HG03571 (cell line): ENCODE measurements at regions not wholly inside any gene's neighbourhood (a gene's known extent, or its start where the extent isn't known, plus 50 kb on each side); places are given as distances from the start of the nearest gene placed in this dataset.
"Not testable (repeated sequence)": the region's sequence is repeated elsewhere in the genome, so short reads cannot be mapped to it uniquely, and the experiment has no call there.

Experiments used
- ATAC-seq: cut with Tn5 transposase; IDR thresholded peaks from one replicate; pipeline ENCODE4 v1.9.1; 2021; ENCODE audit not compliant: unreplicated experiment

GRCh38 chr10:63915240-63915639 is 394.0 kb downstream of the REEP3 start:
- no peak for ATAC-seq

GRCh38 chr10:63917363-63917762 is 396.2 kb downstream of the REEP3 start:
- ATAC-seq: no peak

- no peak for ATAC-seq
These were observed 398.5 kb downstream of the REEP3 start for GRCh38 chr10:63919575-63920279.

- no peak for ATAC-seq
These were observed 399.7 kb downstream of the REEP3 start for GRCh38 chr10:63920926-63921325.

GRCh38 chr10:63921908-63922467 is 400.8 kb downstream of the REEP3 start:
- no peak for ATAC-seq

- no peak for ATAC-seq
These were observed 401.5 kb downstream of the REEP3 start for GRCh38 chr10:63922468-63923284.

- no peak for ATAC-seq
These were observed 408.7 kb downstream of the REEP3 start for GRCh38 chr10:63929831-63930467.

- ATAC-seq: no peak
These were observed 409.4 kb downstream of the REEP3 start for GRCh38 chr10:63930584-63930983.

- no peak for ATAC-seq
These were observed 414.5 kb downstream of the REEP3 start for GRCh38 chr10:63935705-63936104.

- ATAC-seq: no peak
These were observed 419.2 kb downstream of the REEP3 start for GRCh38 chr10:63940277-63940922.

- ATAC-seq: no peak
These were observed 443.2 kb downstream of the REEP3 start for GRCh38 chr10:63964406-63964805.

GRCh38 chr10:63965846-63966245 is 444.6 kb downstream of the REEP3 start:
- ATAC-seq: no peak

- no peak for ATAC-seq
These were observed 452.0 kb downstream of the REEP3 start for GRCh38 chr10:63972949-63973827.

GRCh38 chr10:63976538-63976937 is 455.3 kb downstream of the REEP3 start:
- peak; percentile 97 for ATAC-seq

GRCh38 chr10:63977329-63977923 is 456.2 kb downstream of the REEP3 start:
- ATAC-seq: peak; percentile 52

- ATAC-seq: not testable (repeated sequence)
These were observed 459.7 kb downstream of the REEP3 start for GRCh38 chr10:63980870-63981269.

- ATAC-seq: not testable (repeated sequence)
These were observed 462.9 kb downstream of the REEP3 start for GRCh38 chr10:63984061-63984460.

- no peak for ATAC-seq
These were observed 465.3 kb downstream of the REEP3 start for GRCh38 chr10:63986536-63986935.

GRCh38 chr10:63987212-63987611 is 466.0 kb downstream of the REEP3 start:
- ATAC-seq: no peak

GRCh38 chr10:63994371-63994770 is 473.2 kb downstream of the REEP3 start:
- ATAC-seq: no peak
